Endothelial cell of umbilical vein (primary cell): ENCODE measurements at regions not wholly inside any gene's neighbourhood (a gene's known extent, or its start where the extent isn't known, plus 50 kb on each side); places are given as distances from the start of the nearest gene placed in this dataset.

ENCODE experiments used
- POLR2AphosphoS5 ChIP-seq: IDR thresholded peaks from 2 replicates; pipeline ENCODE4 v1.6.1; 2012; ENCODE audit warnings: low read depth, mild to moderate bottlenecking, control low read depth, low read length, moderate library complexity; ENCODE audit not compliant: insufficient read depth
- TF ChIP-seq, protein P1 (sequence below), 2 donors: IDR thresholded peaks; 1 replicate in 1 of 2; 2 replicates in 1 of 2; pipeline ENCODE4 v1.5.1; 2011; ENCODE audit warnings: low read length in 2 of 2, mild to moderate bottlenecking in 2 of 2, moderate library complexity in 2 of 2, control low read depth in 1 of 2, inconsistent platforms in 1 of 2, low read depth in 1 of 2; ENCODE audit not compliant: insufficient read depth in 1 of 2; ENCODE audit errors: extremely low read depth in 1 of 2

DNA sequence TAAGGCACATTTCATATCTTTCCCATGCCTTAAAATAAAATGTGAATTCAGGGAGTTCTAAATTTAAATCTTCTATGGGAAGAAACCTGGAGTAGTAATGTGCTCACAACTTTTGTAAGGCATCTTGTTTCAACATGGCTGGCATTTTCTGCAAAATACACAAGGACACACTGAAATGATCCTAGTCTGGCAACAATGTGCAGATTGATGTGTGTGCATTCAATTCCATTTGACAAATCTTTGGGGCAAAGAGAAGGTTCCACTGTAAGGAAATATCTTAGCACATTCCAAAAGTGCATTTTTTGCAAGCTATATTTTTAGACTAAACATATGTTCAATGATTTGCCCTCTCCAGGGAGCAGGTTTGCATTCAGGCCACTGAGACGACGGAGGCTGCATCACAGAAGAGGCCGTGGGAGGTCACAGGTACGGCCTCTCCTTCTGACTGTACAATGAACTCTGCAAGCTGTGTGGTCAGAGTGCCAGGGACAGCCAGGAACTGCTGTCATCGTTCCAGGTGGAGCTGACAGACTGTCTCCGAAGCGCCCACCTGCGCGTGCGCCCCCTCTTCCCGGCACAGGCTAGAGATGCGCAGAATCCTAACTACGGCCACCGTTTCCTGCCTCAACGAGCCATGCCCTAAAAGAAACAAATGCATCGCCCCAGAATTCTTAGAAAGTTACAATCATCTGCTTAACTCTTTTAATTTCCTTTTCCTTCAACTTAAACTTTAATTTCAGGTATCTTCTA is 149.2 kb upstream of the POU3F3 start:
- TF ChIP-seq, protein P1, sequence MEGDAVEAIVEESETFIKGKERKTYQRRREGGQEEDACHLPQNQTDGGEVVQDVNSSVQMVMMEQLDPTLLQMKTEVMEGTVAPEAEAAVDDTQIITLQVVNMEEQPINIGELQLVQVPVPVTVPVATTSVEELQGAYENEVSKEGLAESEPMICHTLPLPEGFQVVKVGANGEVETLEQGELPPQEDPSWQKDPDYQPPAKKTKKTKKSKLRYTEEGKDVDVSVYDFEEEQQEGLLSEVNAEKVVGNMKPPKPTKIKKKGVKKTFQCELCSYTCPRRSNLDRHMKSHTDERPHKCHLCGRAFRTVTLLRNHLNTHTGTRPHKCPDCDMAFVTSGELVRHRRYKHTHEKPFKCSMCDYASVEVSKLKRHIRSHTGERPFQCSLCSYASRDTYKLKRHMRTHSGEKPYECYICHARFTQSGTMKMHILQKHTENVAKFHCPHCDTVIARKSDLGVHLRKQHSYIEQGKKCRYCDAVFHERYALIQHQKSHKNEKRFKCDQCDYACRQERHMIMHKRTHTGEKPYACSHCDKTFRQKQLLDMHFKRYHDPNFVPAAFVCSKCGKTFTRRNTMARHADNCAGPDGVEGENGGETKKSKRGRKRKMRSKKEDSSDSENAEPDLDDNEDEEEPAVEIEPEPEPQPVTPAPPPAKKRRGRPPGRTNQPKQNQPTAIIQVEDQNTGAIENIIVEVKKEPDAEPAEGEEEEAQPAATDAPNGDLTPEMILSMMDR (IDR thresholded peaks at IDR 0.05; ENCODE audit: extremely low read depth in 1 of 2, insufficient read depth in 1 of 2, low read depth in 1 of 2, low read length in 2 of 2) = no peak
- TF ChIP-seq POLR2AphosphoS5 = no peak
